ENCODE measurements at regions not wholly inside any gene's neighbourhood (a gene's known extent, or its start where the extent isn't known, plus 50 kb on each side); places are given as distances from the start of the nearest gene placed in this dataset.

DNA sequence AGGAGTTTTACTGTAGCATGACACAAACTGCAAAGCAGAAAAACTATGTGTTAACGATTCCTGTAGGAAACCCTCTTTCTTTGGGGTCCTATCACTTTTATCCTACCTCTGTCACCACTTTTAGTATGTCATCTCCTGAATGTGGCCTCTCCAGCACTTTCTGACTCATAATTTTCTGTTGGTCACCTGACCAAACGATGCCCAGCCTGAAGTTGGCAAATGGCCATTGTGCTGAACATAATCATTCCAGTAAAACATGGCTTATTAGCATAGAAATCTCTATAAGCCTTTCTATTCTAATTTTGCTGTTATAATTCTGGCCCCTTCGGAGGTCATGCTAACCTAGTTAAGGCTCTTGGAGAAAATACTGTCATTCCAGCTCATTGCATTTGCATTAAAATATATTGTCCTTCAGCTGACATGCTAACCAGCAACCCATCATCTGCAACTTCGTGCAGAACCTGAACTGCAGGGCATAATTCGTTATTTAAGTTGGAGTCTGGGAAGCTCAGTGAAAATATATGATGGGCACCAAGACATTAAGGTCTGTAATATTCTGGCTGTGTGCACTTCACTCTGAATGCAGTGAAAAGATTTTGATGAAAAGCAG is 140.3 kb downstream of the NMUR2 start:
- no peaks in the 10 kb centered on the region for H3K4me1 Mint-ChIP-seq (ENCODE audit: low read depth)
- DNase-seq (ENCODE audit: low spot score): no peak
- H3K27ac Mint-ChIP-seq (ENCODE audit: unreplicated experiment): no peak overlapping the region
- H3K4me3 Mint-ChIP-seq (ENCODE audit: unreplicated experiment): no peak overlapping the region
- no peaks in the 10 kb centered on the region for H3K36me3 Mint-ChIP-seq (ENCODE audit: low read depth)
- H3K9me3 Mint-ChIP-seq (ENCODE audit: low read depth): no peaks in the 10 kb centered on the region
- H3K27me3 Mint-ChIP-seq (ENCODE audit: low read depth): peaks cover 2% of the 10 kb centered on the region
- TF ChIP-seq, protein P1, sequence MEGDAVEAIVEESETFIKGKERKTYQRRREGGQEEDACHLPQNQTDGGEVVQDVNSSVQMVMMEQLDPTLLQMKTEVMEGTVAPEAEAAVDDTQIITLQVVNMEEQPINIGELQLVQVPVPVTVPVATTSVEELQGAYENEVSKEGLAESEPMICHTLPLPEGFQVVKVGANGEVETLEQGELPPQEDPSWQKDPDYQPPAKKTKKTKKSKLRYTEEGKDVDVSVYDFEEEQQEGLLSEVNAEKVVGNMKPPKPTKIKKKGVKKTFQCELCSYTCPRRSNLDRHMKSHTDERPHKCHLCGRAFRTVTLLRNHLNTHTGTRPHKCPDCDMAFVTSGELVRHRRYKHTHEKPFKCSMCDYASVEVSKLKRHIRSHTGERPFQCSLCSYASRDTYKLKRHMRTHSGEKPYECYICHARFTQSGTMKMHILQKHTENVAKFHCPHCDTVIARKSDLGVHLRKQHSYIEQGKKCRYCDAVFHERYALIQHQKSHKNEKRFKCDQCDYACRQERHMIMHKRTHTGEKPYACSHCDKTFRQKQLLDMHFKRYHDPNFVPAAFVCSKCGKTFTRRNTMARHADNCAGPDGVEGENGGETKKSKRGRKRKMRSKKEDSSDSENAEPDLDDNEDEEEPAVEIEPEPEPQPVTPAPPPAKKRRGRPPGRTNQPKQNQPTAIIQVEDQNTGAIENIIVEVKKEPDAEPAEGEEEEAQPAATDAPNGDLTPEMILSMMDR (IDR thresholded peaks at IDR 0.05): no peak

DNA sequence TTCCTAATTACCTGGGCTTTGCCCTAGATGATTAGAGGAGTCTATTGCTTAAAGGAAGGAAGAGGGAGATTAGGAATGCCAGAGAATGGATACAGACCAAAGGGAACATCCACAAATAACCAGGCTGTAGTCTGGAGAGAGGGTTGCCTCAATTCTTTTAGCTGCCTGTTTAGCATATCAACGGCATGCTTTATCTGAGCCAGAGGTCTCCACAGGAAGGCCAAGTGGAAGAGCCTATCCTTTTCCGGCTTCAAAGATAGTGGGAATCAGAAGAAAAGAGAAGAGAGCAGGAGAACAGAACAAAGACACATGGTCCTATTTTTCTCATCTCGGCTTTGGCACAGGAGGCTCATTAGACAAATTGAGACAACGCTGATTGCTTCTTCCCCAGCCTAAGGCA is 142.4 kb downstream of the NMUR2 start:
- peaks cover 4% of the 10 kb centered on the region for H3K27me3 Mint-ChIP-seq (ENCODE audit: low read depth)
- no peak overlapping the region for H3K27ac Mint-ChIP-seq (ENCODE audit: unreplicated experiment)
- no peak for DNase-seq (ENCODE audit: low spot score)
- no peaks in the 10 kb centered on the region for H3K9me3 Mint-ChIP-seq (ENCODE audit: low read depth)
- TF ChIP-seq, protein P1 (IDR thresholded peaks at IDR 0.05): no peak
- no peaks in the 10 kb centered on the region for H3K36me3 Mint-ChIP-seq (ENCODE audit: low read depth)
- no peaks in the 10 kb centered on the region for H3K4me1 Mint-ChIP-seq (ENCODE audit: low read depth)
- H3K4me3 Mint-ChIP-seq (ENCODE audit: unreplicated experiment): no peak overlapping the region

DNA sequence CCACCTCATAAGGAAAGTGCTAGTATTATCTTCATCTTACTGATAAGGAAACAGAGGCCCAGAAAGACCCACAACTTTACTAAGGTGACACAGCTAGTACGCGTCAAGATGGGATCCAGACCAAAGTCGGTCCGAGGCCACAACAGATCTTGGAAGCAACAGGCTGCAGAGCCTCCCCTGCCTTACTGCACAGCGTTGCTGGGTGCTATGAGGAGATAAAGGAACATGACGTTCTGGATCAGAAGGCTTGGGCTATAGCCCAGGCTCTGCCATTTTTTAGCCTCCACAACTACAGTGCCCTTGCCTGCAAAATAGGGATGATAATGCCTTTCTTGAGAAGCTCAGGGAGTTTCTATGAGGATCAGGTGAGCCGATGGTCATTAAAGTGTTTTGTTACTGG is 144.1 kb downstream of the NMUR2 start:
- no peak overlapping the region for H3K4me3 Mint-ChIP-seq (ENCODE audit: unreplicated experiment)
- no peak for DNase-seq (ENCODE audit: low spot score)
- no peak overlapping the region for H3K27ac Mint-ChIP-seq (ENCODE audit: unreplicated experiment)
- H3K4me1 Mint-ChIP-seq (ENCODE audit: low read depth): no peaks in the 10 kb centered on the region
- TF ChIP-seq, protein P1 (IDR thresholded peaks at IDR 0.05): no peak
- H3K36me3 Mint-ChIP-seq (ENCODE audit: low read depth): no peaks in the 10 kb centered on the region
- no peaks in the 10 kb centered on the region for H3K9me3 Mint-ChIP-seq (ENCODE audit: low read depth)
- H3K27me3 Mint-ChIP-seq (ENCODE audit: low read depth): peaks cover 2% of the 10 kb centered on the region

DNA sequence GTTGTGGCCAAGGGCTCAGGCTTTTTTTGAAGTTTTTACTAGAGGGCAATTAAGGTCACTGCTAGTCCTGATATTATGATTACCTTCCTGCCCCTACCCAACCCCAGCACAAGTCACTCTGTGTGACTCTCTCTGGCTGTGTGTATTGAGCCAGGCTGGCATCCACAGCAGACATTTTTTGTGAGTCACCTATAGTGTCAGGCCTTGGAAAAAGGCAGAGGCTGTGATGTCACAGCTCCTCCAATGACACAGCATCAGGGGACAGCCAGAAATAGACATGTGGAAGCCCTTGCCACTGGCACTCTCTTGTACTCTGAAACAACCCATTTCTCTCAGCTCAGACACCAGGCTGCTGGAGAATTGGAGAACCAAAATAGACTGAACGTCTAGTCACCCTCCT is 145.4 kb downstream of the NMUR2 start:
- no peak overlapping the region for H3K4me3 Mint-ChIP-seq (ENCODE audit: unreplicated experiment)
- no peaks in the 10 kb centered on the region for H3K36me3 Mint-ChIP-seq (ENCODE audit: low read depth)
- H3K27ac Mint-ChIP-seq (ENCODE audit: unreplicated experiment): no peak overlapping the region
- peaks cover 2% of the 10 kb centered on the region for H3K27me3 Mint-ChIP-seq (ENCODE audit: low read depth)
- DNase-seq (ENCODE audit: low spot score): no peak
- no peaks in the 10 kb centered on the region for H3K4me1 Mint-ChIP-seq (ENCODE audit: low read depth)
- TF ChIP-seq, protein P1 (IDR thresholded peaks at IDR 0.05): no peak
- no peaks in the 10 kb centered on the region for H3K9me3 Mint-ChIP-seq (ENCODE audit: low read depth)

DNA sequence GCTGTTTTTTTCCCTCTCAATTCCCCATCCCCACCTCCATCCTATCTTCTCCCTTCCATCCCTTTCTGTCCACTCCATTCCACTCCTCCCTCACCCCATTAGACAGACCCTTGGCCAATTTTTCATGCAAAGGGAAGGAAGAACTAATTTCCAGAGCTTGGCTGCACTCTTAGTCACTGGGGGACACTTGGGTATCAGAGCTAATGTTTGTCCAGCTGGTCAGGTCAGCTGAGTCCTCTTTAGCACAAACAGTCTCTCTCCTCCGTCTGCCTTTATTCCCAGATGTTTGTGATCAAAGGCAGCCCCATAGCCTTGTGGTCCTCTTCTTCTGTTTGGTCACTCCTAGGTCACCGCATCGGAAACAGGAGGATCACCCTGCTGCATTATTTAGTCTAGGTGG is 148.5 kb downstream of the NMUR2 start:
- Mint-ChIP-seq H3K4me3 (ENCODE audit: unreplicated experiment) (no peak overlapping the region), H3K27me3 (ENCODE audit: low read depth) (peaks cover 4% of the 10 kb centered on the region), H3K27ac (ENCODE audit: unreplicated experiment) (no peak overlapping the region), H3K9me3 (ENCODE audit: low read depth) (no peaks in the 10 kb centered on the region), H3K4me1 (ENCODE audit: low read depth) (no peaks in the 10 kb centered on the region), H3K36me3 (ENCODE audit: low read depth) (no peaks in the 10 kb centered on the region)
- TF ChIP-seq, protein P1 (IDR thresholded peaks at IDR 0.05): no peak
- no peak for DNase-seq (ENCODE audit: low spot score)

Data from chondrocyte (in vitro differentiated cells).